ENCODE measurements at regions not wholly inside any gene's neighbourhood (a gene's known extent, or its start where the extent isn't known, plus 50 kb on each side); places are given as distances from the start of the nearest gene placed in this dataset.

DNA sequence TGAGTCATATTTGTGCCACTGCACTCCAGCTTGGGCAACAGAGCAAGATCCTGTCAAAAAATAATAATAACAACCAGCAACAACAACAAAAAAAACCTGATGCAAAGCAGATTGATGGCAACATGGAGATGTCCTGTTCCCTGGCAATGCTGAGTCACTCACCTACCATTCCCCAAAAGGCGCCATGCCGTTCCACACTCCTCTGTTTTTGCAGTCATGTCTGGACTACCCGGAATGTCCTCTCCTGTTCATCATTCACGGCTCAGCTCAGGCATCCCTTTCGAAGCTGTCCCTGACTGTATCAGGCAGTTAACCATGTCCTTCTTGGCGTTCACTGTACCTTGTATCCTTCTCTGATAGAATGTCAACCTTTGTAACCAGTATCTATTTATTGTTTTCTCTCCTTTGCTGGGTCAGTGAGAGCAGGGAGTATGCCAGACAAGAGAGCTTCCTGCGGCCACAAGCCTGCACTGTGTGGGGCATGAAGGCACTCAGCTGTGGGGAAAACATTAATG, 147.7 kb downstream of the ABCC12 start:
- Histone ChIP-seq H3K4me3 (ENCODE audit: low read length, poor library complexity, severe bottlenecking) (no peak overlapping the region), H3K4me2 (ENCODE audit: low read depth, low read length, poor library complexity, severe bottlenecking) (no peak overlapping the region), H3K36me3 (ENCODE audit: insufficient read depth, low read length) (no peaks in the 10 kb centered on the region), H3K9me2 (replicated peaks; ENCODE audit: low read depth, low read length) (no peaks in the 10 kb centered on the region), H2AFZ (ENCODE audit: low read length) (no peak overlapping the region), H3K27me3 (ENCODE audit: insufficient read depth, low read length, poor library complexity, severe bottlenecking) (no peaks in the 10 kb centered on the region), H3K79me2 (ENCODE audit: insufficient read depth, low read length) (no peaks in the 10 kb centered on the region), H3K4me1 (ENCODE audit: insufficient read depth, low read length, poor library complexity, severe bottlenecking) (no peaks in the 10 kb centered on the region), H4K20me1 (ENCODE audit: insufficient read depth, low read length, poor library complexity, severe bottlenecking) (no peaks in the 10 kb centered on the region), H3K9me3 (ENCODE audit: insufficient read depth, low read depth, low read length) (no peaks in the 10 kb centered on the region), H3K9ac (ENCODE audit: low read depth, low read length, poor library complexity, severe bottlenecking) (no peak overlapping the region), H3F3A (ENCODE audit: low read depth) (no peaks in the 10 kb centered on the region)
- TF ChIP-seq, protein P1, sequence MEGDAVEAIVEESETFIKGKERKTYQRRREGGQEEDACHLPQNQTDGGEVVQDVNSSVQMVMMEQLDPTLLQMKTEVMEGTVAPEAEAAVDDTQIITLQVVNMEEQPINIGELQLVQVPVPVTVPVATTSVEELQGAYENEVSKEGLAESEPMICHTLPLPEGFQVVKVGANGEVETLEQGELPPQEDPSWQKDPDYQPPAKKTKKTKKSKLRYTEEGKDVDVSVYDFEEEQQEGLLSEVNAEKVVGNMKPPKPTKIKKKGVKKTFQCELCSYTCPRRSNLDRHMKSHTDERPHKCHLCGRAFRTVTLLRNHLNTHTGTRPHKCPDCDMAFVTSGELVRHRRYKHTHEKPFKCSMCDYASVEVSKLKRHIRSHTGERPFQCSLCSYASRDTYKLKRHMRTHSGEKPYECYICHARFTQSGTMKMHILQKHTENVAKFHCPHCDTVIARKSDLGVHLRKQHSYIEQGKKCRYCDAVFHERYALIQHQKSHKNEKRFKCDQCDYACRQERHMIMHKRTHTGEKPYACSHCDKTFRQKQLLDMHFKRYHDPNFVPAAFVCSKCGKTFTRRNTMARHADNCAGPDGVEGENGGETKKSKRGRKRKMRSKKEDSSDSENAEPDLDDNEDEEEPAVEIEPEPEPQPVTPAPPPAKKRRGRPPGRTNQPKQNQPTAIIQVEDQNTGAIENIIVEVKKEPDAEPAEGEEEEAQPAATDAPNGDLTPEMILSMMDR (conservative IDR thresholded peaks at IDR 0.05; ENCODE audit: low read length), result no peak
- no peak for TF ChIP-seq EZH2phosphoT487 (IDR thresholded peaks at IDR 0.05; ENCODE audit: borderline replicate concordance)

DNA sequence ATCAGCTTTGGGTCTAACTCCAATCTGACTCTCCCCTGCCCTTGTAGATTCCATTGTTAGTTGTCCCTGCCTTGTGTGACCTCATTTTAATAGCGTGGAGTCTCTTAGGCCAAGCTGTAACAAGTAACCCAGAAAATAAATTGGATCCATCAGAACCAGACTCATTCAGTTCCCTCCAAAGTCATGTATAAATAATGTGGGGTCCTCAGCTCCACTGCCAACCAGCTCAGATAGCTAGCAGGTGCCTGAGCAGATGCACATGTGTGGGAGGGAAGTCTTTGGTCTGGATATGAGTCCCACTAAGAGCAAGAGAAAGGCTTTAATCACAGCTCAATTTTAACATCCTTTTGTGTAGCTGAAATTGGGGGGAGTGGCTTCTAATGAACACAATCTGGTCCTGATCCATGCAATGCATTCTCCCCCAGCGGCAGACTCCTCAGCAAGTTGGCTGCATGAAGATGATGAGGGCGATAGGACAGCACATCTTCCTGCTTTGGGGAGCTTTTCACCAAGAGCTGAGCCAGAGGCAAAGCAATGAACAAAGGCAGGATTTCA, 151.6 kb downstream of the ABCC12 start:
- H3K4me3 ChIP-seq (ENCODE audit: low read length, poor library complexity, severe bottlenecking), result no peak overlapping the region
- no peaks in the 10 kb centered on the region for H4K20me1 ChIP-seq (ENCODE audit: insufficient read depth, low read length, poor library complexity, severe bottlenecking)
- H3K4me2 ChIP-seq (ENCODE audit: low read depth, low read length, poor library complexity, severe bottlenecking), result no peak overlapping the region
- no peaks in the 10 kb centered on the region for H3K79me2 ChIP-seq (ENCODE audit: insufficient read depth, low read length)
- H3K9me3 ChIP-seq (ENCODE audit: insufficient read depth, low read depth, low read length), result no peaks in the 10 kb centered on the region
- H3K4me1 ChIP-seq (ENCODE audit: insufficient read depth, low read length, poor library complexity, severe bottlenecking), result no peaks in the 10 kb centered on the region
- no peaks in the 10 kb centered on the region for H3K27me3 ChIP-seq (ENCODE audit: insufficient read depth, low read length, poor library complexity, severe bottlenecking)
- no peaks in the 10 kb centered on the region for H3K36me3 ChIP-seq (ENCODE audit: insufficient read depth, low read length)
- no peak overlapping the region for H3K9ac ChIP-seq (ENCODE audit: low read depth, low read length, poor library complexity, severe bottlenecking)
- no peaks in the 10 kb centered on the region for H3F3A ChIP-seq (ENCODE audit: low read depth)
- H3K9me2 ChIP-seq (replicated peaks; ENCODE audit: low read depth, low read length), result no peaks in the 10 kb centered on the region
- no peak for TF ChIP-seq EZH2phosphoT487 (IDR thresholded peaks at IDR 0.05; ENCODE audit: borderline replicate concordance)
- TF ChIP-seq, protein P1 (conservative IDR thresholded peaks at IDR 0.05; ENCODE audit: low read length), result no peak
- H2AFZ ChIP-seq (ENCODE audit: low read length), result no peak overlapping the region

DNA sequence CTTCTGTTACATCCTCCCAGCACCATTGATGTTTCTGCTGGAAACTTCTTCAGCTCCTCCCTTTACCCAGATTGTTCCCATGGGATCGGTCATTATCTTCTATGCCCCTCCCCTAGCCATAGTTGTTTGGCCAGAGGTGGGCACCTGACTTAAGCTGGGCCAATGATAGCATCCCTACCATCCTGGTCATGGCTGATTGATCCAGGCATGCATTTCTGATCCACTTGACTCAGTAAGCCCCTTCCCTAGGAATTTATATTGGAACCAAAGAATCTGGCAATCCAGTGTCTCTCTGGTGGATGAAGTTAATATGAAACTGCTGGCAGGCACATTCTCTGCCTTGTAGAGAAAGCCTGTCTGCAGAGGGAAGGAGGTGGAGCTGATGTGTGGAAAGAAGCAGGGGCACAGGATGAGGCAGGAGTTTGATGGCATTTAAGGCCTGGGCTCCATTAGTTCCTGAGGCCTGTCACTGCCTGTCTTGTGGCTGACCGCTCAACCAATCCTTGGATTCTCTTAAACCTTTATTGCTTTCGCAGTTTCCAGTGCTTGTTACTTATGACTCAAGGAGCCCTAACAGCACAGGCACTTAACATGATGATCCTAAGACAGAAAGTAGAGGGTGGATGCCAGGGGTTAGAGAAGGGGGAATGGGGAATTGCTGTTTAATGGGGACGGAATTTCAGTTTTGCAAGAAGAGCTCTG, 152.4 kb downstream of the ABCC12 start:
- no peak overlapping the region for H3K4me3 ChIP-seq (ENCODE audit: low read length, poor library complexity, severe bottlenecking)
- no peaks in the 10 kb centered on the region for H3F3A ChIP-seq (ENCODE audit: low read depth)
- H3K4me2 ChIP-seq (ENCODE audit: low read depth, low read length, poor library complexity, severe bottlenecking), result no peak overlapping the region
- H3K27me3 ChIP-seq (ENCODE audit: insufficient read depth, low read length, poor library complexity, severe bottlenecking), result no peaks in the 10 kb centered on the region
- H3K9me3 ChIP-seq (ENCODE audit: insufficient read depth, low read depth, low read length), result no peaks in the 10 kb centered on the region
- no peaks in the 10 kb centered on the region for H3K36me3 ChIP-seq (ENCODE audit: insufficient read depth, low read length)
- no peaks in the 10 kb centered on the region for H3K79me2 ChIP-seq (ENCODE audit: insufficient read depth, low read length)
- TF ChIP-seq EZH2phosphoT487 (IDR thresholded peaks at IDR 0.05; ENCODE audit: borderline replicate concordance), result no peak
- TF ChIP-seq, protein P1 (conservative IDR thresholded peaks at IDR 0.05; ENCODE audit: low read length), result no peak
- H3K9ac ChIP-seq (ENCODE audit: low read depth, low read length, poor library complexity, severe bottlenecking), result no peak overlapping the region
- no peak overlapping the region for H2AFZ ChIP-seq (ENCODE audit: low read length)
- H3K9me2 ChIP-seq (replicated peaks; ENCODE audit: low read depth, low read length), result no peaks in the 10 kb centered on the region
- H4K20me1 ChIP-seq (ENCODE audit: insufficient read depth, low read length, poor library complexity, severe bottlenecking), result no peaks in the 10 kb centered on the region
- no peaks in the 10 kb centered on the region for H3K4me1 ChIP-seq (ENCODE audit: insufficient read depth, low read length, poor library complexity, severe bottlenecking)

Measured in Loucy (cell line).